ENCODE measurements at regions not wholly inside any gene's neighbourhood (a gene's known extent, or its start where the extent isn't known, plus 50 kb on each side); places are given as distances from the start of the nearest gene placed in this dataset.

- Histone ChIP-seq H3K9me3 (ENCODE audit: control insufficient read depth in 4 of 4, low read length in 3 of 4) (no peaks in the 10 kb centered on the region), H3K27me3 (ENCODE audit: control insufficient read depth in 4 of 4, insufficient read depth in 4 of 4, low read length in 3 of 4) (no peaks in the 10 kb centered on the region), H3K9ac (ENCODE audit: low read depth in 1 of 2, low read length in 2 of 2) (no peak overlapping the region), H3K4me3 (ENCODE audit: low read depth in 1 of 3, low read length in 3 of 3) (no peak overlapping the region), H3K4me1 (ENCODE audit: control insufficient read depth in 4 of 4, insufficient read depth in 4 of 4, low read length in 3 of 4) (peaks cover 0 to 2% (median 0%) of the 10 kb centered on the region in 4 donors), H3K36me3 (ENCODE audit: control insufficient read depth in 4 of 4, insufficient read depth in 3 of 4, low read depth in 1 of 4, low read length in 3 of 4) (no peaks in the 10 kb centered on the region), H3K27ac (ENCODE audit: low read depth in 1 of 2, low read length in 2 of 2) (no peak overlapping the region)
- no peak for DNase-seq (ENCODE audit: low spot score)
- TF ChIP-seq, protein P1, sequence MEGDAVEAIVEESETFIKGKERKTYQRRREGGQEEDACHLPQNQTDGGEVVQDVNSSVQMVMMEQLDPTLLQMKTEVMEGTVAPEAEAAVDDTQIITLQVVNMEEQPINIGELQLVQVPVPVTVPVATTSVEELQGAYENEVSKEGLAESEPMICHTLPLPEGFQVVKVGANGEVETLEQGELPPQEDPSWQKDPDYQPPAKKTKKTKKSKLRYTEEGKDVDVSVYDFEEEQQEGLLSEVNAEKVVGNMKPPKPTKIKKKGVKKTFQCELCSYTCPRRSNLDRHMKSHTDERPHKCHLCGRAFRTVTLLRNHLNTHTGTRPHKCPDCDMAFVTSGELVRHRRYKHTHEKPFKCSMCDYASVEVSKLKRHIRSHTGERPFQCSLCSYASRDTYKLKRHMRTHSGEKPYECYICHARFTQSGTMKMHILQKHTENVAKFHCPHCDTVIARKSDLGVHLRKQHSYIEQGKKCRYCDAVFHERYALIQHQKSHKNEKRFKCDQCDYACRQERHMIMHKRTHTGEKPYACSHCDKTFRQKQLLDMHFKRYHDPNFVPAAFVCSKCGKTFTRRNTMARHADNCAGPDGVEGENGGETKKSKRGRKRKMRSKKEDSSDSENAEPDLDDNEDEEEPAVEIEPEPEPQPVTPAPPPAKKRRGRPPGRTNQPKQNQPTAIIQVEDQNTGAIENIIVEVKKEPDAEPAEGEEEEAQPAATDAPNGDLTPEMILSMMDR (IDR thresholded peaks at IDR 0.05; ENCODE audit: low read depth, low read length, missing input control) = no peak
- TF ChIP-seq NR2F2 (IDR thresholded peaks at IDR 0.05) (no peak), FOXA1 (IDR thresholded peaks at IDR 0.05) (no peak), YY1 (IDR thresholded peaks at IDR 0.05) (no peak), RXRA (IDR thresholded peaks at IDR 0.05) (no peak), HNF4A (conservative IDR thresholded peaks at IDR 0.05) (no peak)
- 87% methylated on average over 4 of the region's 4 CpGs for WGBS
Measured at GRCh38 chr12:89969093-89969492, 260.5 kb upstream of the ATP2B1 start.

- H3K4me3 ChIP-seq (ENCODE audit: low read depth in 1 of 3, low read length in 3 of 3) = no peak overlapping the region
- no peaks in the 10 kb centered on the region for H3K9me3 ChIP-seq (ENCODE audit: control insufficient read depth in 4 of 4, low read length in 3 of 4)
- no peaks in the 10 kb centered on the region for H3K27me3 ChIP-seq (ENCODE audit: control insufficient read depth in 4 of 4, insufficient read depth in 4 of 4, low read length in 3 of 4)
- H3K27ac ChIP-seq (ENCODE audit: low read depth in 1 of 2, low read length in 2 of 2) = no peak overlapping the region
- no peak for DNase-seq (ENCODE audit: low spot score)
- TF ChIP-seq MAX (IDR thresholded peaks at IDR 0.05) (peak; percentile 21), TAF1 (conservative IDR thresholded peaks at IDR 0.05) (no peak), FOXA1 (IDR thresholded peaks at IDR 0.05) (no peak), HNF4A (conservative IDR thresholded peaks at IDR 0.05) (peak; percentile 33 to 73)
- H3K4me1 ChIP-seq (ENCODE audit: control insufficient read depth in 4 of 4, insufficient read depth in 4 of 4, low read length in 3 of 4) = peaks cover 0 to 2% (median 0%) of the 10 kb centered on the region in 4 donors
- WGBS = 57% methylated on average over 6 of the region's 6 CpGs
- H3K36me3 ChIP-seq (ENCODE audit: control insufficient read depth in 4 of 4, insufficient read depth in 3 of 4, low read depth in 1 of 4, low read length in 3 of 4) = no peaks in the 10 kb centered on the region
- no peak overlapping the region for H3K9ac ChIP-seq (ENCODE audit: low read depth in 1 of 2, low read length in 2 of 2)
Measured at GRCh38 chr12:89968151-89968700, 259.6 kb upstream of the ATP2B1 start.

GRCh38 chr12:89966495-89967240 is 258.0 kb upstream of the ATP2B1 start:
- no peaks in the 10 kb centered on the region for H3K36me3 ChIP-seq (ENCODE audit: control insufficient read depth in 4 of 4, insufficient read depth in 3 of 4, low read depth in 1 of 4, low read length in 3 of 4)
- no peak overlapping the region for H3K4me3 ChIP-seq (ENCODE audit: low read depth in 1 of 3, low read length in 3 of 3)
- WGBS = 82% methylated on average over 4 of the region's 4 CpGs
- no peak overlapping the region for H3K9ac ChIP-seq (ENCODE audit: low read depth in 1 of 2, low read length in 2 of 2)
- no peak overlapping the region for H3K27ac ChIP-seq (ENCODE audit: low read depth in 1 of 2, low read length in 2 of 2)
- no peak for DNase-seq (ENCODE audit: low spot score)
- no peaks in the 10 kb centered on the region for H3K9me3 ChIP-seq (ENCODE audit: control insufficient read depth in 4 of 4, low read length in 3 of 4)
- no peaks in the 10 kb centered on the region for H3K27me3 ChIP-seq (ENCODE audit: control insufficient read depth in 4 of 4, insufficient read depth in 4 of 4, low read length in 3 of 4)
- H3K4me1 ChIP-seq (ENCODE audit: control insufficient read depth in 4 of 4, insufficient read depth in 4 of 4, low read length in 3 of 4) = peaks cover 0 to 2% (median 0%) of the 10 kb centered on the region in 4 donors
- TF ChIP-seq TAF1 (conservative IDR thresholded peaks at IDR 0.05) = no peak
- TF ChIP-seq, protein P2, sequence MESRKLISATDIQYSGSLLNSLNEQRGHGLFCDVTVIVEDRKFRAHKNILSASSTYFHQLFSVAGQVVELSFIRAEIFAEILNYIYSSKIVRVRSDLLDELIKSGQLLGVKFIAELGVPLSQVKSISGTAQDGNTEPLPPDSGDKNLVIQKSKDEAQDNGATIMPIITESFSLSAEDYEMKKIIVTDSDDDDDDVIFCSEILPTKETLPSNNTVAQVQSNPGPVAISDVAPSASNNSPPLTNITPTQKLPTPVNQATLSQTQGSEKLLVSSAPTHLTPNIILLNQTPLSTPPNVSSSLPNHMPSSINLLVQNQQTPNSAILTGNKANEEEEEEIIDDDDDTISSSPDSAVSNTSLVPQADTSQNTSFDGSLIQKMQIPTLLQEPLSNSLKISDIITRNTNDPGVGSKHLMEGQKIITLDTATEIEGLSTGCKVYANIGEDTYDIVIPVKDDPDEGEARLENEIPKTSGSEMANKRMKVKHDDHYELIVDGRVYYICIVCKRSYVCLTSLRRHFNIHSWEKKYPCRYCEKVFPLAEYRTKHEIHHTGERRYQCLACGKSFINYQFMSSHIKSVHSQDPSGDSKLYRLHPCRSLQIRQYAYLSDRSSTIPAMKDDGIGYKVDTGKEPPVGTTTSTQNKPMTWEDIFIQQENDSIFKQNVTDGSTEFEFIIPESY (IDR thresholded peaks at IDR 0.05) = no peak
- TF ChIP-seq GABPA (IDR thresholded peaks at IDR 0.05 in 1 of 2, conservative IDR thresholded peaks at IDR 0.05 in 1 of 2) = no peak
- TF ChIP-seq, protein P1 (IDR thresholded peaks at IDR 0.05; ENCODE audit: low read depth, low read length, missing input control) = no peak
